ENCODE measurements at regions not wholly inside any gene's neighbourhood (a gene's known extent, or its start where the extent isn't known, plus 50 kb on each side); places are given as distances from the start of the nearest gene placed in this dataset.
"Not testable (repeated sequence)": the region's sequence is repeated elsewhere in the genome, so short reads cannot be mapped to it uniquely, and the experiment has no call there.

DNA sequence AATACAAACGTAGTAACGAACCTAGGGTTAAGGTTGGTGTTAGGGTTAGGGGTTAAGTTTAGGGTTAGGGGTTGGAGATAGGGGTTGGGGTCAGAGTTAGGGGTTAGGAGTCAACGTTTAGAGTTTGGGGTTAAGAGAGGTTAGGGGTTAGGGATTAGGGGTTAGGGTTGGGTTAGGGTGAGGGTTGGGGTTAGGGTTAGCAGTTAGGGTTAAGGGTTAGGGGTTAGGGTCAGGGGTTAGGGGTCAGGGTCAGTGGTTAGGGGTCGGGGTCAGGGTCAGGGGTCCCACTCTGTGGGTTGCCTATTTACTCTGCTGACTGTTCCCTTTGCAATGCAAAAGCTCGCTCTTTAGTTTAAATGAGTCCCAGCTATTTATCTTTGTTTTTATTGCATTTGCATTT is 275.5 kb downstream of the CCDC74A start:
- POLR2A ChIA-PET; H3K9me1 ChIP-seq (replicated peaks; ENCODE audit: control insufficient read depth, extremely low read depth, insufficient read depth, low read length); H2AFZ ChIP-seq (ENCODE audit: low read depth, low read length); H3K36me3 ChIP-seq (ENCODE audit: control insufficient read depth in 2 of 2, extremely low read depth in 1 of 2, insufficient read depth in 2 of 2, low read length in 2 of 2); H3K4me1 ChIP-seq (ENCODE audit: control insufficient read depth, extremely low read depth, insufficient read depth, low read length); H3K9me3 ChIP-seq (replicated peaks; ENCODE audit: control insufficient read depth, insufficient read depth, low read length); H3K79me2 ChIP-seq (ENCODE audit: control insufficient read depth, insufficient read depth, low read length); H3K4me2 ChIP-seq (ENCODE audit: insufficient read depth, low read length); DNase-seq (ENCODE audit: low read depth, low spot score); H3K4me3 ChIP-seq (replicated peaks in 1 of 3; ENCODE audit: insufficient read depth in 1 of 3, low read depth in 1 of 3, low read length in 3 of 3); intact Hi-C loops (cut with micrococcal nuclease); dilution Hi-C loops (cut with MboI; ENCODE audit: extremely low pct_ligation_motif_present, low sequenced_read_pairs); H3K9ac ChIP-seq (replicated peaks; ENCODE audit: extremely low read depth, insufficient read depth, low read length); H3K27ac ChIP-seq (ENCODE audit: insufficient read depth, low read depth, low read length); FAIRE-seq; H4K20me1 ChIP-seq (replicated peaks; ENCODE audit: control insufficient read depth, extremely low read depth, insufficient read depth, low read length); H3K27me3 ChIP-seq (ENCODE audit: control insufficient read depth in 2 of 2, insufficient read depth in 2 of 2, low read length in 2 of 2); BruUV-seq (replicated peaks): not testable (repeated sequence)
- CTCF ChIA-PET, result interaction anchor here (0.7 kb wide), 1 partner anchor 390 kb away, joined by 4 read pairs; no protein-coding TSS in a partner anchor

- H3K4me1 ChIP-seq (ENCODE audit: control insufficient read depth, extremely low read depth, insufficient read depth, low read length); intact Hi-C loops (cut with micrococcal nuclease); H3K4me2 ChIP-seq (ENCODE audit: insufficient read depth, low read length); CTCF ChIA-PET; H4K20me1 ChIP-seq (replicated peaks; ENCODE audit: control insufficient read depth, extremely low read depth, insufficient read depth, low read length); DNase-seq (ENCODE audit: low read depth, low spot score); H3K9ac ChIP-seq (replicated peaks; ENCODE audit: extremely low read depth, insufficient read depth, low read length); dilution Hi-C loops (cut with MboI; ENCODE audit: extremely low pct_ligation_motif_present, low sequenced_read_pairs); BruUV-seq (replicated peaks); H3K9me3 ChIP-seq (replicated peaks; ENCODE audit: control insufficient read depth, insufficient read depth, low read length); H3K4me3 ChIP-seq (replicated peaks in 1 of 3; ENCODE audit: insufficient read depth in 1 of 3, low read depth in 1 of 3, low read length in 3 of 3); H2AFZ ChIP-seq (ENCODE audit: low read depth, low read length); POLR2A ChIA-PET; H3K27me3 ChIP-seq (ENCODE audit: control insufficient read depth in 2 of 2, insufficient read depth in 2 of 2, low read length in 2 of 2); H3K27ac ChIP-seq (ENCODE audit: insufficient read depth, low read depth, low read length); H3K79me2 ChIP-seq (ENCODE audit: control insufficient read depth, insufficient read depth, low read length); FAIRE-seq; H3K36me3 ChIP-seq (ENCODE audit: control insufficient read depth in 2 of 2, extremely low read depth in 1 of 2, insufficient read depth in 2 of 2, low read length in 2 of 2); H3K9me1 ChIP-seq (replicated peaks; ENCODE audit: control insufficient read depth, extremely low read depth, insufficient read depth, low read length): not testable (repeated sequence)
Measured at GRCh38 chr2:131812605-131813004, 284.9 kb downstream of the CCDC74A start.

DNA sequence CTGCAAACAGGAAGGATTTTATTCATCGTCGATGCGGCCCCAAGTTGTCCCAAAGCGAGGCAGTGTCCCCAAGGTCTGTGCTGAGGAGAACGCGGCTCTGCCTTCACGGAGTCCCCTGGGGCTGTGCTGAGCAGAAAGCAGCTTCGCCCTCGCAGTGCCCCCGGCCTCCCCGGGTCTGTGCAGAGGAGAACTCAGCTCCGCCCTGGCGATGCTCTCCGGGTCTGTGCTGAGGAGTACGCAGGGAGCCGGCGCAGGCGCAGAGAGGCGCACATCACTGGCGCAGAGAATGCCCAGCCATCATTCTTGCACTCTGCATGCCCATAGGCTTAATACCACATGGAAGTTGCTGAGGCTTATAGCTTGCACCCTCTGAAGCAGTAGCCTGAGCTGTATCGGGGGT is 285.7 kb downstream of the CCDC74A start:
- H3K9ac ChIP-seq (replicated peaks; ENCODE audit: extremely low read depth, insufficient read depth, low read length); FAIRE-seq; H3K4me3 ChIP-seq (replicated peaks in 1 of 3; ENCODE audit: insufficient read depth in 1 of 3, low read depth in 1 of 3, low read length in 3 of 3); H2AFZ ChIP-seq (ENCODE audit: low read depth, low read length); H3K79me2 ChIP-seq (ENCODE audit: control insufficient read depth, insufficient read depth, low read length); intact Hi-C loops (cut with micrococcal nuclease); CTCF ChIA-PET; dilution Hi-C loops (cut with MboI; ENCODE audit: extremely low pct_ligation_motif_present, low sequenced_read_pairs); H3K4me2 ChIP-seq (ENCODE audit: insufficient read depth, low read length); H3K27me3 ChIP-seq (ENCODE audit: control insufficient read depth in 2 of 2, insufficient read depth in 2 of 2, low read length in 2 of 2); H3K36me3 ChIP-seq (ENCODE audit: control insufficient read depth in 2 of 2, extremely low read depth in 1 of 2, insufficient read depth in 2 of 2, low read length in 2 of 2); BruUV-seq (replicated peaks); H3K4me1 ChIP-seq (ENCODE audit: control insufficient read depth, extremely low read depth, insufficient read depth, low read length); H3K9me1 ChIP-seq (replicated peaks; ENCODE audit: control insufficient read depth, extremely low read depth, insufficient read depth, low read length); H3K27ac ChIP-seq (ENCODE audit: insufficient read depth, low read depth, low read length); H3K9me3 ChIP-seq (replicated peaks; ENCODE audit: control insufficient read depth, insufficient read depth, low read length); DNase-seq (ENCODE audit: low read depth, low spot score); H4K20me1 ChIP-seq (replicated peaks; ENCODE audit: control insufficient read depth, extremely low read depth, insufficient read depth, low read length); POLR2A ChIA-PET: not testable (repeated sequence)

DNA sequence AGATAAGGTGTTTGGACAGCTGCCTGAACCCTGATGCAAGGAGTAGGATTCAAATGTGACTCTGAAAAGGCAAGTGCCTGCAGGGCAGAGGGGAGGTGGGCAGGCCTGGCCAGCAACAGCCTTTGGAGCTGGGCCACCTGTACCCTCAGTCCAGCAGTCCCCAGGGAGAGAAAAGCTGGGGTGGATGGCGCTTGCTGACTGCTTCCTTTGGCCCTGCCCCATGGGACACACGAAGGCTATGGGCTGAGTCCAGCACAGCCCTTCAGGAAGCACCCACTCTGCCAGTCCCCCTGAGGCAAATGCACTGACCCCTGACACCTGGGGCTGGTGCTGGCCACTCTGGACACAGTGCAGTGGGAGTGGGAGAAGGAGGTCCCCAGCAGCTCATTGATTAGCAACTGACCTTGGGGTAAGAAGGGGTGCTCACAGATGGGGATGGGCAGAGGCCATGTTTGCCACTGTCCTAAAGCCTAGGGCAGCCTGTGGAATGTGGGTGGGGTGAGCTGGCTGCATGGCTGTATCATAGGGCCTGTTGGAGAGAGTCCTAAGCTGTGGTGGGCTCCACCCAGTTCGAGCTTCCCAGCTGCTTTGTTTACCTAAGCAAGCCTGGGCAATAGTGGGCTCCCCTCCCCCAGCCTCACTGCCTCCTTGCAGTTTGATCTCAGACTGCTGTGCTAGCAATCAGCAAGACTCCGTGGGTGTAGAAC is 290.7 kb downstream of the CCDC74A start:
- H3K27me3 ChIP-seq (ENCODE audit: control insufficient read depth in 2 of 2, insufficient read depth in 2 of 2, low read length in 2 of 2); intact Hi-C loops (cut with micrococcal nuclease); POLR2A ChIA-PET; DNase-seq (ENCODE audit: low read depth, low spot score); H3K4me1 ChIP-seq (ENCODE audit: control insufficient read depth, extremely low read depth, insufficient read depth, low read length); FAIRE-seq; H4K20me1 ChIP-seq (replicated peaks; ENCODE audit: control insufficient read depth, extremely low read depth, insufficient read depth, low read length); BruUV-seq (replicated peaks); H3K27ac ChIP-seq (ENCODE audit: insufficient read depth, low read depth, low read length); H2AFZ ChIP-seq (ENCODE audit: low read depth, low read length); H3K9ac ChIP-seq (replicated peaks; ENCODE audit: extremely low read depth, insufficient read depth, low read length); dilution Hi-C loops (cut with MboI; ENCODE audit: extremely low pct_ligation_motif_present, low sequenced_read_pairs); CTCF ChIA-PET; H3K4me3 ChIP-seq (replicated peaks in 1 of 3; ENCODE audit: insufficient read depth in 1 of 3, low read depth in 1 of 3, low read length in 3 of 3); H3K4me2 ChIP-seq (ENCODE audit: insufficient read depth, low read length); H3K9me1 ChIP-seq (replicated peaks; ENCODE audit: control insufficient read depth, extremely low read depth, insufficient read depth, low read length); H3K79me2 ChIP-seq (ENCODE audit: control insufficient read depth, insufficient read depth, low read length); H3K9me3 ChIP-seq (replicated peaks; ENCODE audit: control insufficient read depth, insufficient read depth, low read length); H3K36me3 ChIP-seq (ENCODE audit: control insufficient read depth in 2 of 2, extremely low read depth in 1 of 2, insufficient read depth in 2 of 2, low read length in 2 of 2): not testable (repeated sequence)
